NCI-H1930 (cell line): ENCODE measurements at regions not wholly inside any gene's neighbourhood (a gene's known extent, or its start where the extent isn't known, plus 50 kb on each side); places are given as distances from the start of the nearest gene placed in this dataset.

Experiments used
- DNase-seq, 2 experiments: peaks; one replicate each; lab custom pipeline; 2025; lab: John Stamatoyannopoulos, UW

GRCh38 chr12:112559784-112560183, 141.0 kb downstream of the PTPN11 start:
- no peak for DNase-seq

GRCh38 chr12:112564160-112564784, 145.5 kb downstream of the PTPN11 start:
- DNase-seq, result no peak

DNA sequence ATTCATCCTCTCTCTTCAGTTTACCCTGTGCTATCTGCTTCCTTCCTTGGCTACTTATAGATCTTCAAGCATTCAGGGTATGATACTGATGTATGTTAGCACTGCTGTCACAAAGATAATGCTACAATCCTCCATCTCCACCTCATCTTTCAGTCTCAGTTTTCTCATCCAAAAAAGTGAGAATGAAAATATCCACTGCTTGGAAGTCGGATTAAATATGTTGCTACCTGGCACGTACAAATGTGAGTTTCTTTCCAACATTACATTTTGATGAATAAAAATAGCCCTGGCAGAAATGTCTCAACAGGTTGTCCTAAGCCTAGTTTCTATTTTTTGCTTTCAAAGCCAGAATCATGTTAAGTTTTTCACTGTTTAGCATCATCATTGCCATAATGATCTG, 149.9 kb downstream of the PTPN11 start:
- no peak for DNase-seq

DNA sequence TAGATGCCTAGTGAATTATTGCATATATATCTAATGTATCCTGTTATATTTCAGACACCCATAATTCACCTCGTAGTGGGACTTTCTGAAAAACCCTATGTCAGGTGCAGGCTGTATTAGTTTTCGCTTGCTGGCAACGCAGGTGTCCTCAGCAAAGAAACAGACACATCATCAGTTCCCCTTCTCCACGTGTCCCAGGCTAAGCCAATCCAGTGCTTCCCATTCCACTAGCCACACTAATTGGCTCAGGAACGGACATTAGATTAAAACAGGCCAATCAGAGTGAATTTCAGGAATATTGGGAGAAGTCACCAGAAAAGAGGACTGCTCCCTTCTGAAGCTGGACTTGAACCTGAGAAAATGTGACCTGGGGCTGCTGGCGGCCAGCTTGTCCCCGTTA, 151.3 kb downstream of the PTPN11 start:
- DNase-seq, result no peak

DNA sequence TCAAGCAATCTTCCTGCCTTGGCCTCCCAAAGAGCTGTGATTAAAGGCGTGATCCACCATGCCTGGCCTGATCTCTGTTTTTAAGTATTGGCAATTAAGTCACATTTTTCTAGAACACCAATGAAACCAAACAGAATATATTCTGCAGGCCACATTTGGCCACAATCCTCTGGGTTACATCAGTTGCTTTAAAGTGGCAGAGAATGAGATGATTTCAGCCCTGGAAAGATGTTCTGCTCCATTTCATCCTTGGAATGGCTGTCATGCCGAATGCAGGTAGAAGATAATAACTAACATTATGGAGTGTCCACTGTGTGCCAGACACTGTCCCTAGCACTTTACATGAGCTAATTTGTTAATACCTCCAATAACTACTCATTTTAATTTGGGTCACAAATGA, 154.4 kb downstream of the PTPN11 start:
- DNase-seq, result no peak

- DNase-seq, result no peak
Observed at GRCh38 chr12:112574896-112575558, 156.3 kb downstream of the PTPN11 start.

DNA sequence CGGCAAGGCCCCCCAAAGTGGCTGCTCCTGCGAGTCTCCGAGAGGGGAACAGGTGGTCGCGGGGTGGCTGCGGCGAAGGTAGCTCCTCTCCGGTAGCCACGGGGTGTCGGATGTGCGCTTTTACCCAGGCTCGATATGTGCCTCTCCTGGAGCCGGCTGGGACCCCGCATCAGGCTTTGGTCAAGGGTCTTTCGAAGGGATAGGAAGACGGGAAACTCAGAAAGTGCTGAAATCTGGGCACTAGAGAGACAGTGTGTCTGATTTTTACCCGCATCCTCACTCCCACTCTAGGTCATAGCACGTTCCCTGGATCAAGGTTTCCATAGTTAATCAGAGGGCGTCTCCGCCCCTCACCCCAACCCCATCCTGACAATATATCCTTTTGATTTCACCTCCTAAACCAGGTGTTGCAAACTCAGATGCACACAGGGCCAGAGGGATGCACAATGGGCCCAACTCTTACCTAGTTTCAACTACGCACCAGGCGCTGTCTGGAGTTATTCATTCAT, 156.9 kb downstream of the PTPN11 start:
- no peak for DNase-seq

- no peak for DNase-seq
Observed at GRCh38 chr12:112577473-112578329, 159.0 kb downstream of the PTPN11 start.

DNA sequence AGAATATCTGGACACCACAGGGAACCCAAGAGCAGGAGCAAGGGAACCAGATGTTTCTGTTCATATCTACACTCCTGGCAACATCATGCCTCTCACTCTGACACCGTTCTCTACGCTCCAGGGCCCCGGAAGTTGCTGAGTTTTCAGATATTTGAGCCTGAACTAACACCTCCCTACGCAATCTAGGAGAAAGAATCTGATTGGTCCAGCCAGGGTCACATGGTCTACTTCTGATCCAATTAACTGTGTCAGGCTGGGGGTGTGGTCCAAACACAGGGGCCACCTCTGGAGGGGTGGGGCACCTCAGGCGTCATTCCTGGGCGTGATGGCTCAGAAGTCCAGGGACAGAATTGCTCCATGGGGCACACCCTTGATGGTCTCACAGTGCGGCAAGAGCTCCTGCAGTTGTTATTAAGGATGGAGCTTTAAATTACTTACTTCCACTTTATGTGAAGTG, 165.5 kb downstream of the PTPN11 start:
- DNase-seq, result peak; percentile 25 to 65

DNA sequence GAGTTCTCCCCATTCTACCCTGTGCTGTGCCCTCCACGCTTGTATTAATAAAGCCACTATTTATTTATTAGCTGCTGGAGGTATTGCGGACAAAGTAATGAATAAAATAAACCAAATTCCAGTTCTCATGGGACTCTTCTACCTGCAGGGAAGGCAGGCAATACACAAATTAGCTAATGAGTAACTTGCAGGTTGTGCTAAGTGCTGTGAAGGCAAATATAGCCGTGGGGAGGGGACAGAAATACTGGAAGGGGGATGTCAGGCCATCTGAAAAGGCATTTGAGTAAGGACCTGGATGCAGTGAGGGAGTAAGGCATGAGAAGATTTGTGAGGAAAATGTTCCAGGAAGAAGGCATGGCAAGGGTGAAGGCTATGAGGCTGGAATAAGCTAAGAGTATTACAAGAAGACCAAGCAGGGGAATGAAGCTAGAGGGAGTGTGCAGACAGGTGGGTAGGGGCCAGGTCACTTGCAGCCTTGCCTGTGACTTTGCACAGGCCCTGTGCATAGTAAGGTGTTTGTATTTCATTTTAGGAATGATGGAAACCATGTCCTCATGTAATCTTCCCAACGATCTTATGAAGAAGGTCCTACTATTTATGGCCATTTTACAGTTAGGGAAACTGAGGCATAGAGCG, 167.5 kb downstream of the PTPN11 start:
- no peak for DNase-seq

GRCh38 chr12:112589275-112589674, 170.5 kb downstream of the PTPN11 start:
- no peak for DNase-seq

GRCh38 chr12:112590281-112590680, 171.5 kb downstream of the PTPN11 start:
- DNase-seq, result no peak

DNA sequence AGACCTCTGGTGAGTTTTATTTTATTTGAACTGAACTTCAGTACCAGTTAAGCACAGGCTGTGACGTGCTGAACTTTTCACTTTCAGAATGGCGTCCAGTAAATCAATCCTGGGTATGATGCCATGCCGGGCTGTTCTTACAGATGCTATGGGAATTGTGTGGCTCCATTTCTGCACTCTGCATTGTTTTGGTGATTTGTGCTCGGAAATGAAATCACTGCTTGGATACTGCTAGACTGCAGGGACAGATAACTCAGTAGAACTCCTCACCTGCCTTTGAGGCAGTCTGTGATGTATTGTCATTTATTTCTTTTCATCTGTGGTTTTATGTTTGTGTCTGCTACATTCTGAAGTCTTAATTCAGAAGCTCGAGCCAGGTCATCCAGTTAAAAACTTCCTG, 172.7 kb downstream of the PTPN11 start:
- DNase-seq, result no peak

DNA sequence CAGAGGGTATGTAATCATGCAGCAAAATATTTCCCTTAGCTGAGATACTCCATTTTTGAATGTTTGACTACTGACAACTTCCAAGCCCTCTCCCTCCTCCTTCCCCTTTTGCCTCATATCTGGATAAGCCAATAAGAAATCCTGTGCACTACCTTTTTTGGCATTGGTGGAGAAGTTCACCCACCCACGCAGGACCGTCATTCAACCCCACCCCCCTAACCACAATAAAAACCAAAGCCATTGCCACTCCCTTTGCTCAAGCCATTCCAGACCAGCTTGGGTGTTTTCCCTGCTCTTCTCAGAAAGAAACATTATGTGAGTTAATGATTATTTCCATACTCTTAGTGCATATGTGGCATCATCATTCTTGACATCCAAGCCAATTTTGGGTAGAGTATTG, 176.7 kb downstream of the PTPN11 start:
- no peak for DNase-seq

- no peak for DNase-seq
Observed at GRCh38 chr12:112597986-112598385, 179.2 kb downstream of the PTPN11 start.

GRCh38 chr12:112598626-112599025, 179.9 kb downstream of the PTPN11 start:
- no peak for DNase-seq

DNA sequence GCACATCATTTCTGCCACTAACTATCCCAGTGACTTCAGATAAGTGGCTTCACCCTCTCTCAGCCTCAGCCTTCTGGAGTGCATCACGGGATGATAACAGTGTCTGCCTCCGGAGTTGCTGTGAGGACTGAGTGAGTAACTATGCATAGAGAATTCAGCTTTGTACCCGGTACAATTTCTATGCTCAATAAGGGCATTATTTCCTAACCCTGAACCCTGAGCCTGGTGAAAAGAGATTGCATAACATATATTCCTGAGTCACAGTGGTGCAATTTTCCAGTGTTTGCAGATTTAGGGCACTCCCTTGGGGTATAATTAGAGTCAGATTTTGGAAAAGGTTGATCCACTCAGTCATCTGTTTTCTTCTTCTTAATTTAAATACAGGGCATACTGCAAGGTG, 181.1 kb downstream of the PTPN11 start:
- no peak for DNase-seq

GRCh38 chr12:112602150-112602549, 183.4 kb downstream of the PTPN11 start:
- no peak for DNase-seq

DNA sequence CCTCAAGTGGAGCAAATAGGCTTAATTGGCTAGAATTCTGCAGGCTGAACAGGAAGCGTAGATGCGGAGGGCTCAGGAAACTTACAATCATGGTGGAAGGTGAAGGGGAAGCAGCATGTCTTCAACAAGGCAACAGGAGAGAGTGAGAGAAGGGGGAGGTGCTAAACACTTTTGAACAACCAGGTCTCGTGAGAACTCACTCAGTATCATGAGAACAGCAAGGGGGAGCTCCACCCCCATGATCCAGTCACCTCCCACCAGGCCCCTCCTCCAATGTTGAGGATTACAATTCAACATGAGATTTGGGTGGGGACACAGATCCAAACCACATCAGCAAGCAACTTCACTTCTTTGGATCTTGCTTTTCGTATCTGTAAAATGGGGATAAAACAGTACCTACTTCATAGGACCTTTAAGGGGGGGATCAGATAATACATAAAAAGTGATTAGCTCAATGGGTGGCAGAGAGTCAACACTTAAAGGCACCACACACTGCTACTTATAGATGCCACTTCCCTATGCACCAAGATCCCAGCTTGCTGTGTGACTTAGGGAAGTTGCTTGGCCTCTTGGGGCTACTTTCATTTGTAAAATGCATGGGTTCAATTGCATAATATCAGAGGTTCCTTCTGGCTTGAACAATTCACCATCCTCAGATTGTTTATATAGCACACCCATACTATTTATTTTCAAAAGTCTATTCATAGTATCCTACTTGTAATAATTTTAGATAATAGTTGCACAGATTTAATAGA, 184.8 kb upstream of the RPH3A start:
- DNase-seq, result no peak

GRCh38 chr12:112607427-112607826, 184.1 kb upstream of the RPH3A start:
- DNase-seq, result no peak

DNA sequence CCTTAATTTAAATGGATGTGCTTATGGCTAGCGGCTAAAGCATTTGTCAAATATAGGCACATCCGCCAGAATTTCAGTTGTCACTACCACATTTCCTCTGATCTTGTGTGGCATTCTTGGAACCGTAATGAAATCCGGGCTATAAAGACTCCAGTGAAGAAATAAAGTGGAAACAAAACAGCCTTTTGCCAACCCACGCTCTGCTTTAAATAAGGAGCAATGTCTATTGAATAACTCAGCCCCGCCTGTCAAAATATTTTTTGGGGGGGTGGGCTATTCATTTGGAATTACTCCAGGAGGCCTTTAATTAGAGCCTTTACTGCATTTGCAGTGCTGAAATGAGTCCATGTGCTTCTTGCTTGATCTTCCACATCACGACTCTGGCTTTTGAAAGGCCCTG, 179.6 kb upstream of the RPH3A start:
- no peak for DNase-seq

GRCh38 chr12:112615196-112615595, 176.4 kb upstream of the RPH3A start:
- no peak for DNase-seq
